ENCODE measurements at regions not wholly inside any gene's neighbourhood (a gene's known extent, or its start where the extent isn't known, plus 50 kb on each side); places are given as distances from the start of the nearest gene placed in this dataset.

DNA sequence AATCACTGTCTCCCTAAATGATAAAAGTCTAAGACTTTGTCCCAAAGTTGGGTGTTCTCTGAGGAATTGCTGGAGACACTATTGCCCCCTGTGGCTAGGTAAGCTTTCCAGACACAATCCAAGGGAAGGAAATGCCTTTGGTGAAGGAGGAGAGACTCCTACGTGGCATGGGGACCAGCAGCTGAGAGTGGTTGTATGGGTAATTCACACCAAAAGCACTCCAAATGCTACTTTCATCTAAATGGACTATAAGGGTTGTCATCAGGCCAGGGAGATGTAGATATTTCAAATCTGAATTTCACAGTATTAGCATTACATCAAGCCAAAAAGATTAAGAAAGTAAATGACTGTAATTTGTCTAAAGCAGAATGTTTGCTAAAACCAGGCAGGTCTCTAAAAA, 400.8 kb upstream of the THBS1 start:
- TF ChIP-seq CTCF (IDR thresholded peaks at IDR 0.05 in 4 of 5, conservative IDR thresholded peaks at IDR 0.05 in 1 of 5) (no peak), POLR2A (IDR thresholded peaks at IDR 0.05) (no peak)
